HT1080 (cell line): ENCODE measurements at regions not wholly inside any gene's neighbourhood (a gene's known extent, or its start where the extent isn't known, plus 50 kb on each side); places are given as distances from the start of the nearest gene placed in this dataset.

Source experiments
- DNase-seq: peaks from one replicate; pipeline ENCODE4 v3.0.0-alpha.2; 2015; ENCODE audit warnings: low read depth

DNA sequence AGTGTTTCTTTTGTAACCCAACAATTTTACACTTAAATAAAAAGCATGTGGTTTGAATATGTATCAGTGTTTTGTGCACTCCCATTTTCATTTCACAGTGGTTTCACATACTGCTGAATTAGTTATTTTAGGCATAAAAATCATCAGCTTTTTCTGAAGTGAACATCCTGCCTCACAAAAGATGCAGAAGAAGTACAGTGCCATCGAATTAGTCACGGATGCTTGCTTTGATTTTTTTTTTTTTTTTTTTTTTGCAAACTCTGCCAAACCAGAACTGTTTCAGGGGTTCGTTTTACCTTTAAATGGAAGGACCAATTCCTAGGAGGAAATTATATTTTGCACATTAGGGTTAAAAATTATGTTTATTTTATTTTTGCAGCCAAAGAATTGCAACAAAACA is 158.6 kb downstream of the RPS12 start:
- DNase-seq = no peak

DNA sequence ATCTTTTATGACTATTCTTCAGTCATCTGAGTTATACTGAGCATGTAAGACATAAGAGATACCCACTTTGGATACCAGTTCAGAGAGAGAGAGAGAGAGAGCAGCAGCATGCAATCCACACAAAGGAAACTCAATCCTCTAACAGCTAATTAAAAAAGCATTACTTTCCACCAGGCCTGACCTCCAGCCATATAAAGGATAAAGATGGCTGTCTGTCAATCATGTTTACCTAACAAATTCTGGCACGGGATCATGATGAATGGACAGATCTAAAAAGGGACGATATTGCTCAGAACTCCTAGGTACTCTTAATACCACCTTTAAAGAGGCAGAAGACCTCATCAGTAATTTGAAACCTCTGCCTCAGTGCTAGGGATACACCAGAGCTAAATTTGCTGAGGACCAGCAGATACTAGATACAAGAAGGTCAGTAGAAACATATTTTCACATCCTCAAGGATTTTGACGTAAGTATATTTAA is 159.2 kb downstream of the RPS12 start:
- no peak for DNase-seq

DNA sequence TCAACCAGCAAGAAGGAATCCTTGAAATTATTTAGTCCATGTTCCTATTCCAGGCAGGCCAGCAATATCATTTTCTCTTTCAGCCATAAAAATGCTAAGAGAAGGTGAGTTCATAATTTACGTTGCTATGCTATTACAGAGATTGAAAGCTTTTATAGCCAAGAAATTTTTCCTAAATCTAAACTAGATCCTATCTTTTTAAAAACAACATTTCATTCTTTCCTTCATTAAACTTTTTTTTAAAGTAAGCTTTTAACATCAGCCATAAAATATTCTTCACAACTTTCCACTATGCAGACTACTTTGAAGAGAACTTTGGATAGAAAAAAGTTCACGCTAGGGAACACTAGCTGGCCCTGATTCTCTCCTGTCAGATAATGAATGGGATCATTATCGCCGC is 159.8 kb downstream of the RPS12 start:
- no peak for DNase-seq

DNA sequence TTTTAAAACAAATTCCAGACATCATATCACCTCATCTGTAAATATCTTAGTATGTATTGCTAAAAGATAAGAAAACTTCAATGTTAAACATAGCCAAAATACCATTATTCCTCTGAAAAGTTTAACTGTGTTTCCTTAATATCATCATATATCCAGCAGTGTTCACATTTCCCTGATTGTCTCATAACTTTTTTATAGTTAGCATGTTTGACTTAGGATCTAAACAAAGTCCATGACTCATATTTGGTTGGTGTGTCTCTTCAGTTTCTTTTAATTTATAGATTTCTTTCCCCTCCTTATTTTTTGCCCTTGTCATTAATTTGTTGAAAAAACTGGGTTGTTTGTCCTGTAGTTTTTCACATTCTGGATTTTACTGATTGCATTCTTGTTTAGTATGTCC is 163.0 kb downstream of the RPS12 start:
- DNase-seq = no peak

DNA sequence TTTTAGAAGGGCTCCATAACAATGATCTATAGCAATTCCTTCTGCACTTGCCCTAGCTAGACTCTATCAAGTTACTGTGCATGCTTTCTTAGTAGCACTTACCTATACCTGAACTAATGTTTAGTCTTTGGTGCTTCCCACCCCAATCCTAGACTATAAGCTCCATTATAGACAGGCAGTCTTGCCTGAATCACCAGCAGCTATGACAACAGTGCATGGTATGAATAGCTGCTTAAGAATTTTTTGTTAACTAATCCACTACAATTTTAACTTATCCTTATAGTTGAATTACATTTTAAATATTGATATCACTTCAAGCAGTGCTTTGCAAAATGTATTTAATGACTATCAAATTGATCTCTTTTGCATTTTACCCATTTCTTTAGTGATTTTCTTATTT is 164.3 kb downstream of the RPS12 start:
- DNase-seq = no peak

DNA sequence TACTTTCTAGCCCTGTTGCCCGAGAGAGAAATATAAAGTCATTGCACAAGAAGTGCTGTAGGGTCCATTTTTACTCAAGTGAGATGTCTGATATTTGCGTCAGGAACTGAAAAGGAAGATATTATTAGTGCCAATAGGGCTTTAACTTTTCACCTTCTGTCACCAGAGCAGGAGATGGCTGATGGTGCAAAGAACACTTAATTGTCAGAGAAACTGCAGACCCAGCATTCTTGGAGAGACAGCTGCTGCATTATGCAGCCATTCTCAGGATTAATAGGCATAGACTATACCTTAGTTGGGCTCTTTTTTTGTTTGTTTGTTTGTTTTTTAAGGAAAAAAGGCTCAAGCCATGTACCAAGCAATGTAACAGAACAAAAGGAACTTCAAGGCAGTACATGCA is 179.4 kb downstream of the RPS12 start:
- DNase-seq = no peak

DNA sequence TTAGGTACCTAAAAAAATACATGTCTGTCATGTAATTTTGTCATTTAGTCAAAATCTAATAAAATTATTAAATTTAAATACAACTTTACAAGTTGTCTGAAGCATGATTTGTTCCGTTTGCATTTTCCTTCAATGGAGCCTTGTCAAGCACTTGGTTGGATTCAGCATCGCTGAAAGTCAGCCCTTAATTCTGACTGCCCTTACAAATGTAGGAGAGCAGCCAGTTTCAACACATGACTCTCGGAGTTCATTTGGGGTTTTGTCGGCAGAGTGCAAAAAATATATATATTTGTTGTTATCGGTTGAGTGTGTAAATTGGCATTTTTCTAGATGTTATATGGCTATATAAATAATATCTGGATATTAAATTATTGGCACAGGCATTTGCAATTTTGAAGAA is 180.6 kb downstream of the RPS12 start:
- no peak for DNase-seq

DNA sequence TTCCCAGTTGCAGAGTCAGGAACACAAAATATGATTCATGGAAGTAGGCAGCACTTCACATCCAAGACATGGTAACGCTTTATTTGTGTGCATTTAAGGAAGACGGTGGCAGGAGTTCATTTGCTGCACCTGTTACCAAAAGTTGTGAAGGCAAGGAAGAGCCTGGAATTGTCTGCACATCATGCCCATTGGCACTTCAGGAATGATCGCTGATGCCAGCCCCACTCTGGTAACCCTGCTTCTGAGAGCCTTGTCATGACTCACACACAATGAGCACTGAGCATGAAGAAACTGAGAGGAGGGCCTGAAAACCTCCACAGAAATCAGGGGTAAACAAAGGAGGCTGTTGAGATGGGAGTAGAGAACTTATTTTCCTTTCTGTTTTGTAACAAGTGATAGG is 181.1 kb downstream of the RPS12 start:
- peak; percentile 21 for DNase-seq

DNA sequence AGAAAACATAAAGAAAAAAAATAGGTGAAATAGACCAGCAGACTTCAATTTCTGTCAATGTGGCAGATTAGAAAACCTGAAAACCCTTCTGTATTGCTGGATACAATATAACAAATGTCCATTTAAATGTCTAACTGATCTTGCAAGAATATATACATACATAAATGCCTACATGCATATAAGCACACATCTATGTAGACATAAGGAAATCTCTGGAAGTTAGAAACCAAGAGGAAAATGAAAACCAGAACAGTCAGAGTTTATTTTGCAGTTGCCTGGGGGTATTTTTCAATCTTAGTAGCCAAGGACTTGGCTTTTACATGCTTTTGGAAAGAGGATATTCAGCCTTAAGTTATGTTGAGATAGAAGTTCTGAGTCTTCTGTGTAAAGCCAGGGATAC is 184.0 kb downstream of the RPS12 start:
- DNase-seq = no peak

DNA sequence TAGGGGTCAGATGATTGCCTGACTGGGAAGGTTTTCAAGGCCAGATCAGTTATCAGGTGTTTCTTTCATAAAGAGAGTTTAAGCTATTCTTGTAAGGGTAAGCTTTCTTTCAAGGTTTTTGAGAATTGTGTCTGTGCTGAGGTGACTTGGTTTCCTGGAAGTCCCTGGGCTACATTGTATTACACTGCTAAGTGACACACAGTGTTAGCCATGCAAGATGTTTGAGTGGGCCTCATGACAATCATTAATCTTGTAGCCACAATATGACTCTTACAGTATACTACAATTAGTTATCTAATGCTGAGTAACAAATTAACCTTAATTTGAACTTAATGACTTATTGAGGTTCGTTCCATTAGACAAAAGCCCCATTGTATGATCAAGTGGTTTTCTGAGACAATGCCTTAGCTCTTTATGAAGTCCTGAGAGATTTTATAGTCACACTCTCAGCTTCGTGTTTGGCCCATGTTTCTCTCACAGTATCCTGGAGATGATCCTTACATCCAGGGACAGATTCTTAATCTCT is 186.7 kb downstream of the RPS12 start:
- no peak for DNase-seq

DNA sequence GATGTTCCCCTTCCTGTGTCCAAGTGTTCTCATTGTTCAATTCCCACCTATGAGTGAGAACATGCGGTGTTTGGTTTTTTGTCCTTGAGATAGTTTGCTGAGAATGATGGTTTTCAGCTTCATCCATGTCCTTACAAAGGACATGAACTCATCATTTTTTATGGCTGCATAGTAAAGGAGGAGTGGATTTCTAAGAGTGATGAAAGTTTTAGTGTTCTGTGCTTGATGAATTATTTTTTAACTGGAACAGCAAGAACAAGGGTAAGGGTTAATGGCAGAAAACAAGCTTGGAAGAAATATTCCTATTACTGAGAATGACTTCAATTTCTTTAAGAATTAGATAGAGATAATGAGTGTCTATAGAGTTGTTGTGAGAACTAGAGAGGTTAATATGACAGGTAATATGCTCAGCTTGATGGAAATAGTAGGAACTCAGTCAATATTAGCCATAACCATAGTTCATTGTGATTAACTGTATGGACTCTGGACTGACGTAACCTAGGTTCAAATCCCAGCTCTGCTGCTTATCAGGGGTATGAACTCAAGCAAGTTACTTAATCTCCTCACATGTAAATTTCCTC is 190.0 kb downstream of the RPS12 start:
- no peak for DNase-seq

DNA sequence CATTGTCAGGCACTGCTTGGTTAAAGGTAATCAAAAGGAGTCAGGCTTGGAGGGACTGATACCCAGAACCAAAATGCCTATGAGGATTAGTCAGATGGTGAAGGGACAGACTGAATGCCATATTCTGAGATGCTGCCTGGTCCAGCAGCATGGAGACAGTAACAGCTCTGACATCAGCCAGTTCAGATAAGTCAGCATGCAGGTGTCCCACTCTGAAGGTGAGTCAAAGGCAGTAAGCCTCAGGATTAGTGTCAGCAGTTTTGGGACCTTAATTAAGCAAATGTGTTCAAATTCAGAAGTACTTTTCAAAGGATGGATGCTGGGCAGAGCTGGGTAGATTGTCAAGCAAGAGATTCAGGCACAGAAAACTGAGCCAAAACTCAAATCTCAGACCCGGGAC is 198.4 kb downstream of the RPS12 start:
- no peak for DNase-seq

DNA sequence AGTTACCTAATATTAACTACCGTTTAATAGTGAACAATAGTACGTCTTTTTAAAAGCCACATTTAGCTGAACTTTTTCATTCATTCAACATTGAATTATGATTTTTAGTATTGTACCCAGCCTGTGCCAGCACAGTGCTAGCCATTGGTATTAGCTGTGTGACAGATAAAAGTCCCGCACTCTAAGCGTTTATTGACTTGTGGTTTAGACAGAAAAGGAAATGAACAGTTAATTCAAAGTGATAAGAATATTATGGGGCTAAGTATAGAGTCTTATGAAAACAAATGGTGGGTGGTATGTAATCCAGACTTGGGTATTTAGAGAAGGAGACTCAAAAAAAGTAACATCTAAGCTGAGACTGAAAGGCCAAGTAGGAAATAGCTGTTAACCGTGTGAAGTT is 202.3 kb downstream of the RPS12 start:
- DNase-seq = no peak

DNA sequence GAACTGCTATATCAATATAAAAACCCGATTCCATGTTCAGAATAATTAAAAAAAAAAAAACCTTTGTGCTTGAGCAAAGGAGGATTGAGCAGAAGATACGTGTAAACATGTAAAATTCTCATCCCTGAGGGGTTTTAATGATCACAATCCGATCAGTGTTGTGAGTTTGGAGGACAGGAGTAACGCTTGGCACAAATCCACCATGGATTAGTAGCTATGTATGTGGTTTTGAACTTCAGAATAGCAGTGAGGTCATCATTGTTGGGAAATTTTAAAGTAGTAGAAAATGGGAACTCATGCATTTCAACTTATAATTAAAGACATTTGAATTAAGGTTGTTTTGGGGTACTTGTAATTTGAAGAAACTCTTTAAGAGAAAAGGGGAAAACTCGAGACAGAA is 203.2 kb downstream of the RPS12 start:
- peak; percentile 63 for DNase-seq

DNA sequence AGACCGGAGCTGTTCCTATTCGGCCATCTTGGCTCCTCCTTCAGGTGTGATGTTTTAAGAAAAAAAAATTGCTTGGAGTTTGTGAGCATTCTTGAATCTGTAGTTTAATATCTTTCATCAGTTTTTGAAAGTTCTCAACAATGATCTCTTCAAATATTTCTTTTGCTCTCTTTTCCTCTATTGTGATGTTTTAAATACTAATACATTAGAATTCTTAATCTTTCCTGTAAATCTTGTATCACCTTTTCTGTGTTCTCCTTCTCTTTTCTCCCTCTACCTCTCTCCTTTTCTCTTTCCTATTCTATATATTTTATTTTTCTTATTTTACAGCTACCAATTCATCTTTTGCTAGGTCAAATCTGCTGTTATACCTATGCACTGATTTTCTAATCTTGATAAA is 212.3 kb downstream of the RPS12 start:
- DNase-seq = no peak

DNA sequence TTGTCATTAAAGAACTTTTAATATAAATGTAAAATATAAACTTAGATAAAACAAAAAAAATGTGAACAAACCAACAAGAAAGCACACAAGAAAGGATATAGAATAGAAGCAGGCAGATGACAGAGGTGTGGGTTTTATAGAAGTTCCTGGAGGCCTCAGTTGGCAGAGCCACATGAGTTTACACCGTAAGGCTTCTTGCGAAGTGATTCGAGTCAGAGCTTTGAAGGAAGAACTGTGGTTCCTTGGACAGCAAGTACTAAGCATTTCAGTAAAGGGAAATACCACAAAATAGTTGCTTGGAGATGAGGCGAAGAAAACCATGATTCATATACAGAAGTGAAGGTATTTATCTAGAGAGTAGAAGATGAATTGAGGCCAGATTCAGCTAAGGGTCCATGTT is 207.9 kb upstream of the EYA4 start:
- DNase-seq = peak; percentile 5

DNA sequence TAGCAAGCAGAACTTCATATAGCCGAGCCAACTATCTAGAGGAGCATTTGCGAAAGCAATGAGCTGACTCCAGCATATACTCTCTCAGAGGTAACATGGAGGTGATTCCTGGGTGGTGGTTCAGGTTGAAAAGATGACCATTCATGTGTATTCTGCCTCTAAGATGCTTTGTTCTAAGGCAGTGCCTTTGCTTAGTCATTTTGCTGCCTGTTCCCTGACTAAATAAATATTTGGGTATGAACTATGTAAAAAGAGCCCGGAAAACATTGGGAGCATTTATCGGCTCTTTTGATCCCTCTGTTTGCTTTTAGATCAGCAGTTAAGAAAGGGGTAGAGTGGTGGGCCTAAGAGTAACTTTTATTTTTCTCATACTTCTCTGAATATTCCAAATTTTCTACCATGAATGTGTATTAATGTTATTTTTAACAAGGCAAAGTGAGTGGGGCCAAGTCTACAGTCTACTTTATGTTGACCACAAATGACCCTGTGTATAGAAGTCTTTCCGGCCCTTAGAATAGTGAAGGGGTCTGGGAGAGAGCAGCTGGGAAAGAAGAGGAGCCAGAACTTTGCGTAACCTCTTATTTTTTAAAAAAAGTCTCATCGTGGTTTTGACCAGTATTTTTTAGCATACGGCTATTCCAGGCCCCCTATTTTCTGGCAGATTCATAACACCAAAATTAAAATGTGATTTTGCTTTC is 206.5 kb upstream of the EYA4 start:
- no peak for DNase-seq

DNA sequence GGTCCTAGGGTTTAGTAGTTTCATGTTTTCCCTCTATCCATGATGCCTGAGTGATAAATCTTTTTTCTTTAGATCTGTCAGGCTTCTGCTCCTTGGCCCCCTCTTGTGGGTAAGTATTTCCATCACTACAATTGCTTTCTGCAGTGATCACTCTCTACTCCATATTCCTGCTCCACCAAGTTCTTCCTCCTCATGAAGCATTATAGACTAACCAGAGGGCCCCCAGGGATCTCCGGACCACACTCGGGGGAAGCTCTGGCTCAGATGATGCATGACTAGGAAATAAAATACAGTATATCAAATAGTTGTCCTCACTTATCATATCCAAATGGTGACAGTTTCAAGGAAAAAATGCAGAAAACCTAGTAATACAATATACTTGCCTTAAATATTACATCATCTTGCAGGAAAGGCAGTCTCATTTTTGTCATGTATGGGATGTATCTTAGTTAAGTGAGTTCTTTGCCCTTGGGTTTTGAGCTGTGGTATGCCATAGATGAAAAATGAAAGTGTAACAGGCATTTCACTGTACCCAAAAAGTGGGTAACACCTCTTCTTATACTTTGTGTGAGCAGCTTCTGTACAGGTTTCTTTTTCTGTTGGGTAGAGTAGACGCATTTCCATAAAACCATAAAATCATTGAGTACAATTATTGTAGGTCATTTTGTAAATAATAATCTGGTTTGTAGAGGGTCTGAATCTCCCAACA is 200.9 kb upstream of the EYA4 start:
- peak; percentile 40 for DNase-seq

DNA sequence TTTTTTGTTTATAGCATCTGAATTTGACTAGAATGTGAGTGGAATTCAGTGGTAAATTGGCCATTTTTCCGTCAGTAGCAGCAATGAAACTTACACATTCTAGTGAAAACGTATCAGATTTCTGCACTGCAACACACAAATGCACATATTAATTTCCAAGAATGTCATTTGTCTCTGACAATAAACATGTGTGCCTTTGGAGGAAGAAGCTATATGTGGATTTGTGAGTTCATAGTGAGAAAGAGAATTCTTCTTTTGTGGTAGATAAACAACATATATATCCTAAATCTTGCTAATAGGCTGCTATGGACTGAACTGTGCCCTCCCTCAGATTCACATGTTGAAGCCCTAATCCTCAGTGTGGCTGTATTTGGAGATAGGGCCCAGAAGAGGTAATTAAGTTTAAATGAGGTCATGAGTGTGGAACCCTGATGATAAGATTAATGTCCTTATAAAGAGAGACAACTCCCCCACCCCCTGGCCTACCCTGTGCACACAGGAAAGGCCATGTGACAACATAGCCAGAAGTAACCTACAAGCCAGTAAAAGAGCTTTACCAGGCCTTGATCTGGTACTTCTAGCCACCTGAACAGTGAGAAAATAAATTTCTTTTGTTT is 200.2 kb upstream of the EYA4 start:
- DNase-seq = no peak

DNA sequence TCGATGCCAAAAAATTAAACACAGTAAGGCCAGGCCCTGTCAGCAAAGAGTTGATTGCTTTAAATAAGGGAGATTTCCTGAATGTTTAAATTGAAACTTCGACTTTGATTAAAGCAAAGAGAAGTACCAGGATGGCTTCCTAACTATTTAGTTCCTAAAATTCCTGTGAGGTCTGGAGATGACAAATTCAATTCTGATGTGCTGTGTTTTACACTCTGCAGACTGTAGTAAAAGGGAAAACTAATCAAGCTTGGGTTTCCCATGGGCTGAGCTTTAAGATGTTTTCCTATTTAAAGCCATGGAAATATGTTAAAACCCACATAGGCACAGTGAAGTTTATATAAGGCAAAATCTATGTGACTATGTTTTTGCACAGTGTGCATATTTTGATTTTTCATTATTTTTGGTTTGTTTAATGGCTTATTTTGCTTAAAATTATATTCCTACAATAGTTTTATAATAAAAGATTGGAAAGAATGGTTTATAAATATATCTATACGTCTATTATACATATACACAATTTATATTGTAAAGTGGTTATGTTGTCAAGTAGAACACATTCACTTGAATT is 198.5 kb upstream of the EYA4 start:
- no peak for DNase-seq

DNA sequence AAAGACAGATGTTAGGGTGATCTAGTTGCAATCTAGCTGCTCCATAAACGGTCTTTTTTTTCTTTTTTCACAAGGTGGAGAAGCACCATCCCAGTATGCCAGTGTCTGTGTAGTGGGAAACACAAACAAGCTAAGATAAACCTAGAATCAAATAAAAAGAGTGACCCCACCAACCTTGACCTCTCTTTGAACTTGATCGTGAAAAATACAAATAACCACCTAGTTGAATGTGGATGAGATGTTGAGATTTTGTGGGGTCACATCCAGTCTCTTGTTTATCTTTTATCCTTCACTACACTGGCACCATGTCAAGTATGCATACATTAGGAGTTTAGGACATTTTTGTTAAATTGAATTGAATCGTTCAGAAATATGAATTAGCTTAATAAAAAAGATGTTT is 194.6 kb upstream of the EYA4 start:
- DNase-seq = no peak
